HFFc6 (cell line): ENCODE measurements at regions not wholly inside any gene's neighbourhood (a gene's known extent, or its start where the extent isn't known, plus 50 kb on each side); places are given as distances from the start of the nearest gene placed in this dataset.

Experiments
- DNase-seq: peaks from one replicate; pipeline ENCODE4 v3.0.0-alpha.2; 2018
- H3K27ac Mint-ChIP-seq: 2 replicates; pipeline ENCODE4 v1.8.0; 2020; ENCODE audit warnings: mild to moderate bottlenecking, mixed read lengths
- H3K27me3 Mint-ChIP-seq: 2 replicates; pipeline ENCODE4 v1.8.0; 2021; ENCODE audit warnings: mild to moderate bottlenecking, moderate library complexity, mixed read lengths; ENCODE audit not compliant: insufficient read depth
- H3K36me3 Mint-ChIP-seq: 2 replicates; pipeline ENCODE4 v1.8.0; 2021; ENCODE audit warnings: low read depth, mixed read lengths
- H3K4me1 Mint-ChIP-seq: 2 replicates; pipeline ENCODE4 v1.8.0; 2020; ENCODE audit warnings: low read depth, mixed read lengths
- H3K4me3 Mint-ChIP-seq: 2 replicates; pipeline ENCODE4 v1.8.0; 2020; ENCODE audit warnings: mild to moderate bottlenecking, moderate library complexity, mixed read lengths
- H3K9me3 Mint-ChIP-seq: 2 replicates; pipeline ENCODE4 v1.8.0; 2020; ENCODE audit warnings: mild to moderate bottlenecking, mixed read lengths
- CTCF ChIP-seq: fragments of 200-600 bp; sonication (generic); IDR thresholded peaks from 2 replicates; pipeline ENCODE4 v1.5.0; 2021; ENCODE audit warnings: antibody characterized with exemption, mild to moderate bottlenecking

GRCh38 chr4:11009281-11009680 is 324.7 kb upstream of the CLNK start:
- H3K36me3 Mint-ChIP-seq: no peaks in the 10 kb centered on the region
- no peaks in the 10 kb centered on the region for H3K4me1 Mint-ChIP-seq
- TF ChIP-seq CTCF: no peak
- peaks cover 37% of the 10 kb centered on the region for H3K9me3 Mint-ChIP-seq
- no peak overlapping the region for H3K4me3 Mint-ChIP-seq
- DNase-seq: no peak
- no peaks in the 10 kb centered on the region for H3K27me3 Mint-ChIP-seq
- no peak overlapping the region for H3K27ac Mint-ChIP-seq

- H3K27ac Mint-ChIP-seq: no peak overlapping the region
- no peak for DNase-seq
- peaks cover 38% of the 10 kb centered on the region for H3K9me3 Mint-ChIP-seq
- no peak for TF ChIP-seq CTCF
- no peak overlapping the region for H3K4me3 Mint-ChIP-seq
- no peaks in the 10 kb centered on the region for H3K36me3 Mint-ChIP-seq
- no peaks in the 10 kb centered on the region for H3K27me3 Mint-ChIP-seq
- H3K4me1 Mint-ChIP-seq: no peaks in the 10 kb centered on the region
Observed at GRCh38 chr4:11005300-11005699, 320.7 kb upstream of the CLNK start.

- no peak for DNase-seq
Observed at GRCh38 chr4:11004818-11005217, 320.2 kb upstream of the CLNK start.

GRCh38 chr4:11002961-11003360 is 318.4 kb upstream of the CLNK start:
- no peak for TF ChIP-seq CTCF
- DNase-seq: no peak
- Mint-ChIP-seq H3K9me3 (peaks cover 32% of the 10 kb centered on the region), H3K4me1 (no peaks in the 10 kb centered on the region), H3K27me3 (no peaks in the 10 kb centered on the region), H3K4me3 (no peak overlapping the region), H3K36me3 (no peaks in the 10 kb centered on the region), H3K27ac (no peak overlapping the region)

More at GRCh38 chr4:11004818-11005217, 320.2 kb upstream of the CLNK start:
- Mint-ChIP-seq H3K27ac (no peak overlapping the region), H3K4me3 (no peak overlapping the region), H3K9me3 (peaks cover 38% of the 10 kb centered on the region), H3K36me3 (no peaks in the 10 kb centered on the region), H3K4me1 (no peaks in the 10 kb centered on the region), H3K27me3 (no peaks in the 10 kb centered on the region)
- TF ChIP-seq CTCF: no peak

- peaks cover 31% of the 10 kb centered on the region for H3K9me3 Mint-ChIP-seq
- no peak for DNase-seq
- H3K27ac Mint-ChIP-seq: no peak overlapping the region
- H3K4me3 Mint-ChIP-seq: no peak overlapping the region
- no peaks in the 10 kb centered on the region for H3K36me3 Mint-ChIP-seq
- H3K4me1 Mint-ChIP-seq: no peaks in the 10 kb centered on the region
- H3K27me3 Mint-ChIP-seq: no peaks in the 10 kb centered on the region
- TF ChIP-seq CTCF: no peak
Observed at GRCh38 chr4:10998846-10999245, 314.3 kb upstream of the CLNK start.

- H3K36me3 Mint-ChIP-seq: no peaks in the 10 kb centered on the region
Observed at GRCh38 chr4:10984815-10985214, 300.2 kb upstream of the CLNK start.

More at GRCh38 chr4:10984815-10985214, 300.2 kb upstream of the CLNK start:
- Mint-ChIP-seq H3K27me3 (no peaks in the 10 kb centered on the region; the same call in 1 of the 2 replicates), H3K9me3 (peaks cover 14% of the 10 kb centered on the region), H3K4me1 (no peaks in the 10 kb centered on the region), H3K27ac (no peak overlapping the region), H3K4me3 (no peak overlapping the region)
- no peak for DNase-seq
- TF ChIP-seq CTCF: no peak
